ENCODE measurements at regions not wholly inside any gene's neighbourhood (a gene's known extent, or its start where the extent isn't known, plus 50 kb on each side); places are given as distances from the start of the nearest gene placed in this dataset.

- TF ChIP-seq, protein P1, sequence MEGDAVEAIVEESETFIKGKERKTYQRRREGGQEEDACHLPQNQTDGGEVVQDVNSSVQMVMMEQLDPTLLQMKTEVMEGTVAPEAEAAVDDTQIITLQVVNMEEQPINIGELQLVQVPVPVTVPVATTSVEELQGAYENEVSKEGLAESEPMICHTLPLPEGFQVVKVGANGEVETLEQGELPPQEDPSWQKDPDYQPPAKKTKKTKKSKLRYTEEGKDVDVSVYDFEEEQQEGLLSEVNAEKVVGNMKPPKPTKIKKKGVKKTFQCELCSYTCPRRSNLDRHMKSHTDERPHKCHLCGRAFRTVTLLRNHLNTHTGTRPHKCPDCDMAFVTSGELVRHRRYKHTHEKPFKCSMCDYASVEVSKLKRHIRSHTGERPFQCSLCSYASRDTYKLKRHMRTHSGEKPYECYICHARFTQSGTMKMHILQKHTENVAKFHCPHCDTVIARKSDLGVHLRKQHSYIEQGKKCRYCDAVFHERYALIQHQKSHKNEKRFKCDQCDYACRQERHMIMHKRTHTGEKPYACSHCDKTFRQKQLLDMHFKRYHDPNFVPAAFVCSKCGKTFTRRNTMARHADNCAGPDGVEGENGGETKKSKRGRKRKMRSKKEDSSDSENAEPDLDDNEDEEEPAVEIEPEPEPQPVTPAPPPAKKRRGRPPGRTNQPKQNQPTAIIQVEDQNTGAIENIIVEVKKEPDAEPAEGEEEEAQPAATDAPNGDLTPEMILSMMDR (IDR thresholded peaks at IDR 0.05), result no peak
- peaks cover 0 to 2% of the 10 kb centered on the region in 2 donors for H3K27me3 Mint-ChIP-seq (ENCODE audit: low read depth in 2 of 2)
- WGBS (ENCODE audit: insufficient coverage), result 96% methylated on average over 4 of the region's 4 CpGs
- no peak overlapping the region for H3K4me3 Mint-ChIP-seq
- no peaks in the 10 kb centered on the region for H3K4me1 Mint-ChIP-seq
- H3K27ac Mint-ChIP-seq, result no peak overlapping the region
- H3K36me3 ChIP-seq (ENCODE audit: control insufficient read depth, insufficient read depth, low read length), result no peaks in the 10 kb centered on the region
- no peaks in the 10 kb centered on the region for H3K9me3 Mint-ChIP-seq
- no peak overlapping the region for H3K4me3 ChIP-seq (ENCODE audit: low read length)
- no peaks in the 10 kb centered on the region for H3K27me3 ChIP-seq (ENCODE audit: control insufficient read depth, insufficient read depth, low read length)
- no peak for DNase-seq
- H3K9me3 ChIP-seq (ENCODE audit: control insufficient read depth, insufficient read depth, low read length), result no peaks in the 10 kb centered on the region
- H3K4me1 ChIP-seq (ENCODE audit: control insufficient read depth, insufficient read depth, low read length), result no peaks in the 10 kb centered on the region
- H3K36me3 Mint-ChIP-seq, result no peaks in the 10 kb centered on the region
- no peak for ATAC-seq
- H3K27ac ChIP-seq (ENCODE audit: low read length), result no peak overlapping the region
- intact Hi-C loops (cut with micrococcal nuclease), result no loop called here
Measured at GRCh38 chr1:117682372-117682771, 76.5 kb downstream of the TENT5C start.

- ATAC-seq, result no peak
- no peaks in the 10 kb centered on the region for H3K9me3 Mint-ChIP-seq
Measured at GRCh38 chr1:117683571-117684285, 77.9 kb downstream of the TENT5C start.

DNA sequence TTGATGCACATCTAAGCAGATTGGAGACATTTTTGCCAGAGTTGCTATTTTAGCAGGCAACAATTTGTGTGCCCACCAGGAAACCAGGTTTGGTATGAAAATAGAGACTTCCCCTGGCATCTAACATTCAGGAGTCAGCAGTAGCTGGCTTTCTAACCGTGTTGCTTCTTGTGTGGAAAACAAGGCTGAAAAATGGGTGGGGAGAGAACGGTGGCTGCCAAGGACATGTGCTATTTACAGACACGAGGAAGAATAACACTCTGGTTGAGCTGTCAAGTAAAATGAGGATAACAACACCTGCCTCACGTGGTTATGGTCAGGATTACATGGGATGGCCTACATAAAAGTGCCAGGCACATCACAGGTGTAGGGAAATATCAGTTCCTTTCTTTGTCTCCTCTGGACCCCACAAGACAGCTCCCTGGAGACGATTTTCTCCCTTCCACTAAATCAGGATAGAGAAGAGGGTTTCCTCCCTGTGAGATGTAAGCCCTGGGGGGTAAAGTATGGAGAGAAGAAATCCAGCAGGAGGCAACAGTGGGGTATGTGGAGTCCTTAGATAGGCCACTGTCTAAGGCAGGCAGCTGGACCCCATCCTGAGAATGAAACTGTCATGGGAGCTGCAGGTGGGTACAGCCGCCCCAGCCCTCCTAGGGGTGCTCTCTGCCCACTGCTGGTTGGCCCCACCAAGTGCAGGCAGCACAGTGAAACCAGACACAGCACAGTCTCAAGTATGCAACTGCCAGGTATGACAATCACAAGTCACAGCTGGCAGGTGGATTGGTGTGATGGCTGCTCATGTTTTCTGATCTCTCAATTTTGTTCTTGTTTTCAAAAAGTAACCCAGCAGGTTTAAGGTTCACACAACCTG lies 80.3 kb downstream of the TENT5C start:
- no peaks in the 10 kb centered on the region for H3K36me3 Mint-ChIP-seq
- DNase-seq (peak in 1 of 2 donors; percentile 34), ATAC-seq (peak; percentile 53 to 62 (median 54))
- H3K27me3 ChIP-seq (ENCODE audit: control insufficient read depth, insufficient read depth, low read length), result no peaks in the 10 kb centered on the region
- no peaks in the 10 kb centered on the region for H3K4me1 Mint-ChIP-seq
- no peak overlapping the region for H3K4me3 Mint-ChIP-seq
- no peak overlapping the region for H3K27ac Mint-ChIP-seq
- H3K9me3 ChIP-seq (ENCODE audit: control insufficient read depth, insufficient read depth, low read length), result no peaks in the 10 kb centered on the region
- WGBS (ENCODE audit: insufficient coverage), result 69% methylated on average over 5 of the region's 6 CpGs
- no peak overlapping the region for H3K4me3 ChIP-seq (ENCODE audit: low read length)
- TF ChIP-seq, protein P1 (IDR thresholded peaks at IDR 0.05), result no peak
- no peaks in the 10 kb centered on the region for H3K36me3 ChIP-seq (ENCODE audit: control insufficient read depth, insufficient read depth, low read length)
- H3K27ac ChIP-seq (ENCODE audit: low read length), result no peak overlapping the region
- no peaks in the 10 kb centered on the region for H3K4me1 ChIP-seq (ENCODE audit: control insufficient read depth, insufficient read depth, low read length)
- no peaks in the 10 kb centered on the region for H3K9me3 Mint-ChIP-seq
- H3K27me3 Mint-ChIP-seq (ENCODE audit: low read depth in 2 of 2), result peaks cover 10 to 11% of the 10 kb centered on the region in 2 donors
- intact Hi-C loops (cut with micrococcal nuclease), result no loop called here

More at GRCh38 chr1:117683571-117684285, 77.9 kb downstream of the TENT5C start:
- H3K4me1 ChIP-seq (ENCODE audit: control insufficient read depth, insufficient read depth, low read length), result no peaks in the 10 kb centered on the region
- H3K27ac Mint-ChIP-seq, result no peak overlapping the region
- no peaks in the 10 kb centered on the region for H3K36me3 Mint-ChIP-seq
- no peaks in the 10 kb centered on the region for H3K27me3 ChIP-seq (ENCODE audit: control insufficient read depth, insufficient read depth, low read length)
- no peak overlapping the region for H3K27ac ChIP-seq (ENCODE audit: low read length)
- H3K4me1 Mint-ChIP-seq, result no peaks in the 10 kb centered on the region
- TF ChIP-seq, protein P1 (IDR thresholded peaks at IDR 0.05), result no peak
- intact Hi-C loops (cut with micrococcal nuclease), result no loop called here
- no peaks in the 10 kb centered on the region for H3K9me3 ChIP-seq (ENCODE audit: control insufficient read depth, insufficient read depth, low read length)
- H3K4me3 Mint-ChIP-seq, result no peak overlapping the region
- H3K27me3 Mint-ChIP-seq (ENCODE audit: low read depth in 2 of 2), result peaks cover 1 to 4% of the 10 kb centered on the region in 2 donors
- DNase-seq, result no peak
- H3K36me3 ChIP-seq (ENCODE audit: control insufficient read depth, insufficient read depth, low read length), result no peaks in the 10 kb centered on the region
- no peak overlapping the region for H3K4me3 ChIP-seq (ENCODE audit: low read length)
- 89% methylated on average over 6 of the region's 6 CpGs for WGBS (ENCODE audit: insufficient coverage)
